ENCODE measurements at regions not wholly inside any gene's neighbourhood (a gene's known extent, or its start where the extent isn't known, plus 50 kb on each side); places are given as distances from the start of the nearest gene placed in this dataset.

DNA sequence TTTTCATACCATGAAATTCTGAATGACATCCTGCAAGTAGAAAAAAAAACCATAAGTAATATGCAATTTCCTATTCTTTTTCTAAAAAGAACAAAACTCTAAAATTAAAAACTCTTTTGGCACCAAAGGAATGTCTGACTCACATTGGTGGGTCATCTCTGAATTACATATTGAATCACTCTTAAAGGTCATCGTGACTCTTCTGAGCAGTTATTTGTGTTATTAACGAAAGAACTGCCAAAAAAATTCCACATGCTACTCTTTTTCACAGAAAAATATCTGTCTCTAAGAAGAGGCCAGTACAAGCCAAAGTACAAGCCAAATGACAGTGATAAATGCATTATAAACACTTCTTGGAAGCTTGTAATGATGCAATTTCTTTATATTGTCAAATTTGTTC, 282.2 kb downstream of the GUCY2F start:
- TF ChIP-seq CTCF (IDR thresholded peaks at IDR 0.05; ENCODE audit: insufficient read depth, low read depth, low read length), result no peak
- no peak for TF ChIP-seq EZH2 (IDR thresholded peaks at IDR 0.05; ENCODE audit: insufficient read depth, low read length)
